SU-DHL-6 (cell line): ENCODE measurements at regions not wholly inside any gene's neighbourhood (a gene's known extent, or its start where the extent isn't known, plus 50 kb on each side); places are given as distances from the start of the nearest gene placed in this dataset.

Experiments used
- CTCF ChIP-seq: fragments of 200-600 bp; sonication (generic); IDR thresholded peaks from one replicate; pipeline ENCODE4 v1.5.1; 2017; ENCODE audit warnings: antibody characterized with exemption, mild to moderate bottlenecking, low read length, moderate library complexity; ENCODE audit not compliant: insufficient read depth, poor library complexity, severe bottlenecking
- EZH2phosphoT487 ChIP-seq: fragments of 200-600 bp; sonication (generic), shearing (Covaris generic); conservative IDR thresholded peaks from 2 replicates; pipeline ENCODE4 v1.6.1; 2018; ENCODE audit warnings: mild to moderate bottlenecking, antibody characterized with exemption, low read length, moderate library complexity, mixed read lengths

- TF ChIP-seq CTCF = no peak
- TF ChIP-seq EZH2phosphoT487 = no peak
Observed at GRCh38 chr2:145402706-145403277, 882.9 kb upstream of the ZEB2 start.
